ENCODE measurements at regions not wholly inside any gene's neighbourhood (a gene's known extent, or its start where the extent isn't known, plus 50 kb on each side); places are given as distances from the start of the nearest gene placed in this dataset.
A peak's percentile ranks its signal among the peaks of the same experiment; 100 is the strongest.

DNA sequence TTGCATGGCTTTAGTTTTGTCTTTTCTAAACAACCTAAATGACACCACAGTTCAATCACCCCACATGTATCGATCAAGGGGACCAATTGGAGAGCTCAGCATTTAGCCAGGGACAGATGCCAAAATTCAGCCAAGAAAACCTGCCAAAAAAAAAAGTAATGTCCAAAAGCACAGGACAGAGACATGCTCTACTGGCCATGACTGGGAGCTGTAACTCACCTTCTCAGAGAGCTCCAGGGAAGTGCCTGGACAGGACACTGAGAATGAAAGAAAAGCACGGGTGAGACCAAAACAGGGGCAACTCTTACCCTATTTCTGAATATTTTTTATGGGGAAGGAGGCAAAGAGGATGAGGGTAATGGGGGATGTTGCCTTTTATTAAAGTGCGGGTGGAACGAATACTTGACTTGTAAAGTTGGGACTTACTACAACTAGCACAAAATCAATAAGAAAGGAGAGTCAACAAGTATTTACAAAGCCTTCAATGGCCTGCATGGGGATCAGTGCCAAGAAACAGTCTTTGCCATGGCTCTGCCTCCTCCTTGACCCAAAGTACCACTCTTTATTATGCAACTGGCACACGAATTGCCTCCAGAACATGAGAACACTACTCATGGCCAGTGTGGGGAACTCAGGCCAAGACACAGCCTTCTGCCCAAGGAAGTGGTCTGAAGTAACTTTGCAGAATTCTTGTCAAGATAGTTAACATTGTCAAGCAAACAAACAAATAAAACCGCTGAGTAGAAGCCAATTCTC lies 72.9 kb upstream of the HK2 start:
- no peak for DNase-seq

- DNase-seq = peak; percentile 21
These were observed 71.1 kb upstream of the HK2 start for GRCh38 chr2:74762789-74763188.

DNA sequence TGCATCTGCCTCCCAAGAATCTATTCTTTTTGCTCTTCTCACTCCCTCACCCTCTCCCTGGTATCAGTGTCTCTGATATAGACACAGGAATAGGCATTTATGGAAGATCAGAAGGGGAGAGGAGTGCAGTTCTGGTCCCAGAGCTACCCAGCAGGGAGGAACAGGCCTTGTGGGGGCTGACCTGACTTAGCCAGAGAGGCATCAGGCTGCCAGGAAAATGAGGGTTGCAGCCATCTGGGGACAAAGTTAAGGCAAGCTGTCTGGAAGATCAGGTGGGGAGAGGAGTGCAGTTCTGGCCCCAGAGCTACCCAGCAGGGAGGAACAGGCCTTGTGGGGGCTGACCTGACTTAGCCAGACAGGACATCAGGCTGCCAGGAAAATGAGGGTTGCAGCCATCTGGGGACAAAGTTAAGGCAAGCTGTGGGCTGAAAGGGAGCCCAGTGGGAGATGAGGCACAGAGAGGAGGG lies 69.9 kb upstream of the HK2 start:
- DNase-seq = no peak

DNA sequence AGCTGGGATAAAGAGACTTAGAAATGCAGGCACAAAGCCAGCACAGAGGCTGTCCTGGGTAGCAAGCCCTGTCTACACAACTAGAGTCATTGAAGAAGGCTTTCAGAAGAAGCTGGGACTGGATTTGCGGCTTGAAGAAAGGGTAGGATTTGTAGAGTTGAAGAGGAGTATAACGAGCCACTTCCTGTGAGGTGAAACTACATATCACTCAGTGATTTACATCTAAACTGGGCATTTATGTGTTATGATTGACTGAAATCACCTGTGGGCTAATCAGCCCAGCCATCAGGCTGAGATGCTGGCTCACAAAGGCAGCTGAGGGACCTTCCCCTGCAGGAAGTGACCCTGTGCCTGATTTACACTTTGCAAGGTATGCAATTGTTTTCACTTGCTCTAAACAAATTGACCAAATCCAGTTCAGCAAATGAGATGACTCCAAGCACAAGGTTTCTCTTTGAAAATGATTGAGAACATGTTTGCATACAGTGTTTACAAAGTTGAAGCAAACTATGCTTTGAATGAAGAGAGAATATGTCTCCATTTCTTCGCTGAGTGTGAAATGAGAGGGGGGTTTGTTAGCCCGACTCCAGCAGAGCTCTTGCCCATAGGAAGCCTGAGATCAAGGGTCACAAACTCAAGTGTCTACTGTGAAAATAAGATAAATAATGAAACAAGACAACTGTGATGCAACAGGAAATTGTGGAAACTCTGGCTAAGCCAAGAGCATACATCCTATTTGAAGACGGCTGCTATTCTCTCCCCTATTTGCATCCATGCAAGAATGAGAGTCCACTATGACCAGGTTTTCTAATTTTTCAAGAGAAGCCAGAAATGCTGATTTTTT lies 69.3 kb upstream of the HK2 start:
- DNase-seq = no peak

DNA sequence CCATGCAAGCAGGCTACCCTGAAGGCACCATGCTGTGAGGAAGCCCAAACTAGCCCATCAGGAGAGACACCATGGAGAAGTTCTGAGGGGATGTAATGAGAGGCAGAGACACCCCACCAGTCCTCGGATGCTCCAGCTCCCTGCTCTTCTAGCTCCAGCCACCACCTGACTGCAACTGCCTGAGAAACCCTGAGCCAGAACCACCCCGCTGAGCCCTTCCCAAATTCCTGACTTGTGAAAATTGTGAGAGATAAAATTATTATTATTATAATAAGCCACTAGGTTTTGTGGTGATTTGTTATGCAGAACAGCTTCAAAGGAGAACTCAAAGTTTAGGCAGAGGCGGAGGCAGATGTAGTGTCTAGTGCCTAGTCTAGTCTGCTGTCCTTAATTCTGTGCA lies 67.1 kb upstream of the HK2 start:
- no peak for DNase-seq

- DNase-seq = no peak
These were observed 66.3 kb upstream of the HK2 start for GRCh38 chr2:74767618-74768017.

DNA sequence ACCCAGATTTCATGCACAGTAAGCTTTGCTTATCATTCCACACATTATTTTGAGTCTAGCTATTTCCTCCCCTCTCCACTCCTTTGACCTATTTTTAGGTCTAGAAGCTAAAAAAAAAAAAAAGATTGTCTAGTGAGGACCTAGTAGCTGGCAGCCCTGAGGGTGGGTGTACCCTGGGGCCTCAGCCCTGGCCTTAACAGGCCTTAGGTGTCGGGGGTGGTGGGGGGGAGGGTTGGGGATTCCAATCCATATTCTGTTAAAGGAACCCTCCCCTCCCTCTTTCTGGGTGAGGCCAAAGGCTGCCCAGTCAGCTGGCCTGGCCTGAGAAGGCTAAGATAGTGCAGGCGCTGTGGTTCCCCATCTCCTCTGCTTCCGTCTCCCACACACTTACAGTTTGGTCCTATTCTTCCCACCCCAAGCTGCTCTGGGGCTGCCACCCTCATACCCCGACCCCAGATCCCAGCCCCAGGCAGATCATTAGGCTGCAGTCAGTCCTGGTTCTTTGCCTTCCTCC lies 65.5 kb upstream of the HK2 start:
- DNase-seq = no peak

GRCh38 chr2:74772046-74772445 lies 61.9 kb upstream of the HK2 start:
- no peak for DNase-seq

- no peak for DNase-seq
These were observed 56.6 kb upstream of the HK2 start for GRCh38 chr2:74777161-74777900.

GRCh38 chr2:74778381-74779264 lies 55.3 kb upstream of the HK2 start:
- DNase-seq = no peak

DNA sequence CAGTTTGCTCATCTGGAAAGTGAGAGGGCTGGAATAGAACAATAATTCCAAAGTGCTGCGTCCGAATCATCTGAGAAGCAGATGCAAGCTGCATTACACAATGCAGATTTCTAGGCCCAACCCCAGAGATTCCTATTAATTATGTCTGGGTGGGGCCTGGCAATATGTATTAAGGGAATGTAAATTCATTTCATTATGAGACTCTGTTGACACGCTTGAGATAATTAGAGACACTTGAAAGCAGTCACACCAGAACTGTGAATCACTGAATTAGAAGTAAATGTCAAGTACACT lies 54.7 kb upstream of the HK2 start:
- DNase-seq = no peak

DNA sequence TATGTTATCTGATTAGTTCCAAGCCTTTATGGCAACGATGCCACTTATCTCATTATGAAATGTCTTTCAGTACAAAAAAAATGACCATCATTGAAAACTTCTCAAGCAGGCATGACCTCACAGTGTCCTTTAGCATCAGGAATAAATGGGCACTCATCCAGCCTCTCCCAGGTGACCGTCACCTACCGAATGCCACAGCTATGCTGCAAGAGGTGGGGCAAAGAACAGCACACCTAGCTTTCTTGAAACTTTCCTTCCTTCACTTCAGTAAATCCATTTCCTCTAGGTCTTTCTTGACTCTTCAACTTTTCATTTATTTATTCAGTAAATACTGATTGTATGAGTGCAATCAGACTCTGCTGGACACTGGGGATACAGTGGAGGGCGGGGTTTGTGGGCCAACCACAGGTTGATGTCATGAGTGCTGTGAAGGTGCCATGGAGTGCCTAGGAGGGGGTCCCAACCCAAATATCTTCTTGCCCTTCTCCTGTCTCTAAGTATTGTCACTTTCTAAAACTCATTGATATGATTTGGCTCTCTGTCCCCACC lies 54.3 kb upstream of the HK2 start:
- no peak for DNase-seq

All from GDM1 (cell line).